HG03045 (cell line): ENCODE measurements at regions not wholly inside any gene's neighbourhood (a gene's known extent, or its start where the extent isn't known, plus 50 kb on each side); places are given as distances from the start of the nearest gene placed in this dataset.
"Not testable (repeated sequence)": the region's sequence is repeated elsewhere in the genome, so short reads cannot be mapped to it uniquely, and the experiment has no call there.

ENCODE experiments used
- ATAC-seq: cut with Tn5 transposase; IDR thresholded peaks from one replicate; pipeline ENCODE4 v1.9.1; 2021; ENCODE audit warnings: mild to moderate bottlenecking, moderate library complexity; ENCODE audit not compliant: unreplicated experiment

DNA sequence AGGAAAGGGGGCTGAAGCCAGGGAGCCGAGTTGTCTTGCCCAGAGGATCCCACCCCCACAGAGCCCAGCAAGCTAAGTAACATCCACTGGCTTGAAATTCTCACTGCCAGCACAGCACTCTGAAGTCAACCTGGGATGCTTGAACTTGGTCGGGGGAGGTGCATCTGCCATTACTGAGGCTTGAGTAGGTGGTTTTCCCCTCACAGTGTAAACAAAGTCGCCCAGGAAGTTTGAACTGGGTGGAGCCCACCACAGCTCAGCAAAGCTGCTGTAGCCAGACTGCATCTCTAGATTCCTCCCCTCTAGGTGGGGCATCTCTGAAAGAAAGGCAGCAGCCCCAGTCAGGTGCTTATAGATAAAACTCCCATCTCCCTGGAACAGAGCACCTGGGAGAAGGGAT lies 54.3 kb upstream of the GRIA3 start:
- ATAC-seq, result not testable (repeated sequence)
